Activated T-cell treated with anti-CD3 and anti-CD28 coated beads, Interleukin-2, amount 50 U/mL, for 24 hours (primary cell): ENCODE measurements at regions not wholly inside any gene's neighbourhood (a gene's known extent, or its start where the extent isn't known, plus 50 kb on each side); places are given as distances from the start of the nearest gene placed in this dataset.
"Not testable (repeated sequence)": the region's sequence is repeated elsewhere in the genome, so short reads cannot be mapped to it uniquely, and the experiment has no call there.

Source experiments
- DNase-seq: peaks from one replicate; pipeline ENCODE4 v3.0.0-alpha.2; 2020
- H3K27ac Mint-ChIP-seq: 2 replicates; pipeline ENCODE4 v1.8.0; 2020; ENCODE audit warnings: mild to moderate bottlenecking, mixed read lengths
- H3K27me3 Mint-ChIP-seq: 2 replicates; pipeline ENCODE4 v1.8.0; 2020; ENCODE audit warnings: mixed read lengths
- H3K36me3 Mint-ChIP-seq: 2 replicates; pipeline ENCODE4 v1.8.0; 2020; ENCODE audit warnings: low read depth, mixed read lengths
- H3K4me1 Mint-ChIP-seq: 2 replicates; pipeline ENCODE4 v1.8.0; 2020; ENCODE audit warnings: low read depth, mixed read lengths
- H3K4me3 Mint-ChIP-seq: 2 replicates; pipeline ENCODE4 v1.8.0; 2020; ENCODE audit warnings: mild to moderate bottlenecking, moderate library complexity, mixed read lengths
- H3K9me3 Mint-ChIP-seq: 2 replicates; pipeline ENCODE4 v1.8.0; 2020; ENCODE audit warnings: mixed read lengths

DNA sequence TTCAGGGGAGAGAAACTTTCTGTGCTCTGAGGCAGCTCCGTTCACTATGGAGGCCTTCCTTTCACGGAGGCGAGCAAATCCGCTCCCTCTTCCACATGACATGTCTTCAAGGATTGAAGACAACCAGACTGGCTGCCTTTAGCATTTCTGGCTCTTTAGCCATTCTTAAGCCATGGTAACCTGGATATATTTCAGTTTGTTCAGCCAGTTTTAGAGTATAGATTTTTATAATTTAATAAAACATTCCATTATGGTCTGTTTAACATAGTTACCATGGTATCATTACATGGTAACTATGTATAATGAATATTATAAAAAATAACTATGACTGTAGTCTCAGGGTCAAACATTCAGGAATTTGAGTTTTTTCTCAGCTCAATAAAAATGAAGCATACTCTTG, 54.2 kb upstream of the NFIA start:
- H3K36me3 Mint-ChIP-seq = no peaks in the 10 kb centered on the region
- H3K9me3 Mint-ChIP-seq = no peaks in the 10 kb centered on the region
- H3K27ac Mint-ChIP-seq = no peak overlapping the region
- DNase-seq = no peak
- H3K4me1 Mint-ChIP-seq = no peaks in the 10 kb centered on the region
- no peak overlapping the region for H3K4me3 Mint-ChIP-seq
- no peaks in the 10 kb centered on the region for H3K27me3 Mint-ChIP-seq

DNA sequence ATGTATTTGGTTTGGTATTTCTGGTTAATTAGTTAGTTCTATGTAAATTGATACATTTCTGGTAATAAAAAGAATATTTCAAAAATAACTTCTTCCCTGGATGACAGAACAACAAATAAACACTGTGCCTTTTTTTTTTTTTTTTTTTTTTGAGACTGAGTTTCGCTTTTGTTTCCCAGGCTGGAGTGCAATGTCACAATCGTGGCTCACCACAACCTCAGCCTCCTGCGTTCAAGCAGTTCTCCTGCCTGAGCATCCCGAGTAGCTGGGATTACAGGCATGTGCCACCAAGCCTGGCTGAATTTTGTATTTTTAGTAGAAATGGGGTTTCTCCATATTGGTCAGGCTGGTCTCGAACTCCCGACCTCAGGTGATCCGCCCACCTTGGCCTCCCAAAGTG, 64.3 kb upstream of the NFIA start:
- not testable (repeated sequence) for H3K27ac Mint-ChIP-seq, H3K36me3 Mint-ChIP-seq, DNase-seq, H3K4me1 Mint-ChIP-seq, H3K9me3 Mint-ChIP-seq, H3K4me3 Mint-ChIP-seq
- H3K27me3 Mint-ChIP-seq = peaks cover 20% of the 10 kb centered on the region

DNA sequence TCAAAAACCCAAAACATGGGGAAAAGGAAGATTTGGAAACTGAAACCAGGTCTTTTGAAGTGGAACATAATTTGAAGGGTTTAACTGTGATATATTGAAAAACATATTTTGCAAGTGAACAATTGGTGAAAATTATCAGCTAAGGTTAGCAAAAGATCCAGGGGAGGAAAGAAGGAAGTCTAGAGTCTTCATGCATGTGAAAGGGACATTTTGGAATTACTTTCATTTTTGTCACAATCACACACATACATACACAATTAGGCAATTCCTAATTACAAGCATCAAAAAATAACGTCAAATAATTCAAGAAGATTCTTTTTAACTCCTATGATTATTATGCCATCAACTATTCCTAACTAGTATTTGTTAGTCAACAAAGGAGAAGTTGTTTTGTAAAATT, 64.7 kb upstream of the NFIA start:
- DNase-seq = no peak
- Mint-ChIP-seq H3K4me3 (no peak overlapping the region), H3K27me3 (peaks cover 20% of the 10 kb centered on the region), H3K27ac (no peak overlapping the region), H3K36me3 (no peaks in the 10 kb centered on the region), H3K4me1 (peaks cover 2% of the 10 kb centered on the region), H3K9me3 (no peaks in the 10 kb centered on the region)

DNA sequence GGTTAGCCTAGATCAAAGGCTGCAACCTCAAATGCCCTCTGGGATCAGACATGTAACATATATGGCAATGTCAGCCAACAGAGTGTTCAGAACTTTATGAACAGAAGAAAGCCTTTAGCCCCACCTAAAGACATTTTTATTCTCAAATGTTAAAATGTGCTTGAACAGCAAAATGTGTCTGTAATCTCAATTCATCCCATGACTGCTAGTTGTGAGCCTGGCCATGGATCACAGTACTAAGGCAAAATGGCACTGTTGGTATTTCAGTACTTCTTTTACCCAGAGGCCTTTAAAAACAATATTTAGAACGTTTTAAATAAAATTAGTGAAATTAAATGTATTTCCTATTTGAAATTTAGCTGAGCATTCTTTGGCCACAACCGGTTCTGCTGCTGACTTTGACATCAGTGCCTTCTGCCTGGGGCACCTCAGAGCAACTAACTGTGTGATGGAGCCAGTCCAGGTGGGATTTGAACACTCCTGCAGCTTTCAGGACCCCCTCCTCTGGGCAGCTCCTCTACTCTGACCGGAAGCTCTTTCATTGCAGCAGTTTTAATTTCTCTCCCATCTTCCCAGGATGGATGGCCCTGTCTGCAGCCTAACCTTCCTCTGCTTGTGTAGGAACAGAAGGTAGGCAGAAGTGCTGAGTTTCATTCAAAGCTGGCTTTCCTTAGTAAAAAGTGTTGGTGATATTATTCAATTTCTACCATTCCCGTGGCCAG, 68.3 kb upstream of the NFIA start:
- H3K27me3 Mint-ChIP-seq = peaks cover 25% of the 10 kb centered on the region
- DNase-seq = no peak
- no peak overlapping the region for H3K27ac Mint-ChIP-seq
- no peaks in the 10 kb centered on the region for H3K9me3 Mint-ChIP-seq
- H3K4me1 Mint-ChIP-seq = peaks cover 2% of the 10 kb centered on the region
- no peaks in the 10 kb centered on the region for H3K36me3 Mint-ChIP-seq
- no peak overlapping the region for H3K4me3 Mint-ChIP-seq

DNA sequence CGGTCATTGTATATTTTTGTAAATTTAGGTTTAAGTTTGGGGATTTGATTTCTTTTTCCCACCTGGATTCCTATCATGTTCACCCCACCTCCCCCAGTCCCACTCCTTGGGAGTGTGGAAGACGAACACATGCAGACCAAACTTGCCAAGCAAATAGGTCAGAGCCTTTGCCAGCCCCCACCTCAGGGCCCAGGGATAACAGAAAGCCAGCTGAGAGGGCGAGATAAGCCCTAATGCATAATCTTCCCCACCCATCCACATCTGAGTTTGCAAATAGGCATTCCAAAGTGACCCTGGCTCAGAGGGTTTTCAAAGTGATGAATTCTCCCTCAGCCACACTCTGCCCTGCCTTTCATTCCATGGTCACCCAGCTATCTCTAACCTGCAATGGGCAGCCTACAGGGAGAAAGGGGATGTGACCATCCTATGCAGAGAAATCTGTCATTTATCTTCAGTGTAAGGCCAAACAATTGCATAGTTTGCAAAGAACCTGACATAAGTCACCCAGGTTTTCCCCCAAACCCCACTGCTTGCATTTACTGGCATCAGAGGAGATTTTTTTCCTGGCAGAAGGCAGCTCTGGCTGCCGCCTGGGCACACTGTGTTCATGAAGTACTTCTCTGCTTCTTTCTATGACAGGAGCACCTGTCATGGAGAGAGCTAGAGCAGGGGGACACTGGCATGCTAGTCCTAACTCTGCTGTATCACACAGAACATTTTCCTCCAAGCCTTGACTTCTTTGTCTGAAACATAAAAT, 69.0 kb upstream of the NFIA start:
- H3K9me3 Mint-ChIP-seq = no peaks in the 10 kb centered on the region
- H3K4me1 Mint-ChIP-seq = peaks cover 2% of the 10 kb centered on the region
- H3K27me3 Mint-ChIP-seq = peaks cover 25% of the 10 kb centered on the region
- no peak overlapping the region for H3K27ac Mint-ChIP-seq
- H3K4me3 Mint-ChIP-seq = no peak overlapping the region
- no peaks in the 10 kb centered on the region for H3K36me3 Mint-ChIP-seq
- no peak for DNase-seq

DNA sequence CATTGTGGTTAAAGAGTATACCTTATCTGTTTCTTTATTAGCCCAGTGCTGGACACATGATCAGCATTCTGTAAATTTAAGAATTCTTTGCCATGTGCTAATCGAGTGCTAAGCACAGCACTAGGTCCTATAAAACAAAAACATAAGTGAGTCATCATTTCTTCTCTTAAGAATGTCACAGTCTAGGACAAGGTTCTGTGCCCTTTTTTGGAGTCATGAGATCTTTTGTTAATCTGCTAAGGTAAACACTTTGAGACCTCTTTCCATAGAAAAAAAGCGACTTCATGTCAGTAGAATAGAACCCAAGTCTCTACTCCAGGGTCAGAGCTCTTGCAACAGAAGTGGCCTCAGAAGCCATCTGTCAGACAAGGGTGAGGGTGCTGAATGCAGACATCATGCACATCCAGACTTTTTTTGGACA, 70.0 kb upstream of the NFIA start:
- H3K4me1 Mint-ChIP-seq = no peaks in the 10 kb centered on the region
- no peak for DNase-seq
- H3K9me3 Mint-ChIP-seq = no peaks in the 10 kb centered on the region
- H3K4me3 Mint-ChIP-seq = no peak overlapping the region
- no peaks in the 10 kb centered on the region for H3K36me3 Mint-ChIP-seq
- no peak overlapping the region for H3K27ac Mint-ChIP-seq
- H3K27me3 Mint-ChIP-seq = peaks cover 22% of the 10 kb centered on the region

DNA sequence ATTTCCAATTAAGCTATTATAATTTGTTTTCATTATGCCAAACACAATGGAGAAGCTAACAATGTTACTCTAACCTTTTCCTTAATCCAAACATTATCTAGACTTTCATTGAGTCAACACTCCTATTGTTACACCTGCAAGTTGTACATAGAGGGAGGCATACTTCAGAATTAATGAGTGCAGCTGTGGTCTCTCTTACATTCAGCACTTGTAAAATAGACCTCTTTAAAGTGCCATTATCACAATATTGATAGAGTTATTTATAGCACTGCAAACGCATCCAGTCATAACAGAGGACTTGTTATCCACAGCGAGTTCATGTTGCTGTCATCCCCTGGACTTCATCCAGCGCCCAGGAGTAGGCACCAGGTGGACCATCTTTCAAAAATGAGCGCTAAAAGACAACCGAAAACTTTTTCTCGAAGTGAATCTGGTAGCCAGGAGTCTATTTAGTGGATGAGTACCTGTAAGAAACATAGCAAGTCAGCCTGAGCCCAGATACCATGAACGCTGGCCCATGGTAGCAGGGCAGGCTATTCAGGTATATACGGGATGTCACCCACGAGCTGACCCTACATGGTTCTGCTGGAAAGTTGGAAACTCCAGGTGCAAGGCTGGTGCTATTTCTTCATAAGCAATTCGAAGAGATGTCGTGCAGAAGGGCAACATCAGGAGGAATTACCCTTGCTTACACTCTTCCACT, 70.6 kb upstream of the NFIA start:
- no peak overlapping the region for H3K4me3 Mint-ChIP-seq
- no peaks in the 10 kb centered on the region for H3K36me3 Mint-ChIP-seq
- no peaks in the 10 kb centered on the region for H3K4me1 Mint-ChIP-seq
- no peak overlapping the region for H3K27ac Mint-ChIP-seq
- no peak for DNase-seq
- peaks cover 16% of the 10 kb centered on the region for H3K27me3 Mint-ChIP-seq
- no peaks in the 10 kb centered on the region for H3K9me3 Mint-ChIP-seq

DNA sequence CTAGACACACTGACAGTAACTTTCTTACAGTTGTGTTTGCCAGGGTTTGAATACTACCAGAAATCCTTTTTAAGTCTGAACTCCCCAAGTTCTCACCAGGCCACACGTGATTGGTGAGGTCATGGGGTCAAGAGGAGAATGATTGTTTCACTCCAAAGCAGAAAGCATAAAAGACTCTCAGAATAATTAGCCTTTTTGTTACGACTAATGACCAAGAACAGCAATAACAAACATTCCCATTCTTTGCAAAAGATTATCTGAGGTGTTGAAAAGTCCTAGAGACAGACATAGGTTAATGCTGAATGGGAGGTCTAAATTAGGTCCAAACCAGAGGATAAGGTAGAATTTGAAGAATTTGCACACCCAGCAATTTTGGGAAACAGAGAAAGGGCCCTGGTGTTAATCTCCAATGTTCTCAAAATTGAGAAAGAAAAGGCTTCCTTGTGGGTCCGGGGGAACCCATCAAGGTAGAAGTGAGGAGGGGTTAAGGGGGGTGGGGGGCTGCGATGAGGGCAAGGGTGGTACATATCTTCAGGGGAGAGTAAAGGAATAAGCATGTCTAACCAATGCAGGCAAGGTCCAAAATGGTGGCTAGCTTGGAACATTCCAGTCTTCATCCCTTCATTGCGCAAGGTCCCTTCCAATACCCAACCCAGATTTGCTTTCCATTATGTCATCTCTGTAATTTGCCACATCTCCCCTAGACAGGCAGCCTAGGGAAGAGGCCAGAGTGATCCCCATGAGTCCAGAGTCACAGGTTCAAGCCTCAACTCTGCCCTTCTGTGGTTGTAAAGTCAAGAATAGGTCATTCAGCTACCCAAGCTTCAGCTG, 74.6 kb upstream of the NFIA start:
- H3K27me3 Mint-ChIP-seq = peaks cover 9% of the 10 kb centered on the region
- no peak for DNase-seq
- no peaks in the 10 kb centered on the region for H3K9me3 Mint-ChIP-seq
- no peak overlapping the region for H3K27ac Mint-ChIP-seq
- H3K4me3 Mint-ChIP-seq = no peak overlapping the region
- H3K36me3 Mint-ChIP-seq = no peaks in the 10 kb centered on the region
- no peaks in the 10 kb centered on the region for H3K4me1 Mint-ChIP-seq

DNA sequence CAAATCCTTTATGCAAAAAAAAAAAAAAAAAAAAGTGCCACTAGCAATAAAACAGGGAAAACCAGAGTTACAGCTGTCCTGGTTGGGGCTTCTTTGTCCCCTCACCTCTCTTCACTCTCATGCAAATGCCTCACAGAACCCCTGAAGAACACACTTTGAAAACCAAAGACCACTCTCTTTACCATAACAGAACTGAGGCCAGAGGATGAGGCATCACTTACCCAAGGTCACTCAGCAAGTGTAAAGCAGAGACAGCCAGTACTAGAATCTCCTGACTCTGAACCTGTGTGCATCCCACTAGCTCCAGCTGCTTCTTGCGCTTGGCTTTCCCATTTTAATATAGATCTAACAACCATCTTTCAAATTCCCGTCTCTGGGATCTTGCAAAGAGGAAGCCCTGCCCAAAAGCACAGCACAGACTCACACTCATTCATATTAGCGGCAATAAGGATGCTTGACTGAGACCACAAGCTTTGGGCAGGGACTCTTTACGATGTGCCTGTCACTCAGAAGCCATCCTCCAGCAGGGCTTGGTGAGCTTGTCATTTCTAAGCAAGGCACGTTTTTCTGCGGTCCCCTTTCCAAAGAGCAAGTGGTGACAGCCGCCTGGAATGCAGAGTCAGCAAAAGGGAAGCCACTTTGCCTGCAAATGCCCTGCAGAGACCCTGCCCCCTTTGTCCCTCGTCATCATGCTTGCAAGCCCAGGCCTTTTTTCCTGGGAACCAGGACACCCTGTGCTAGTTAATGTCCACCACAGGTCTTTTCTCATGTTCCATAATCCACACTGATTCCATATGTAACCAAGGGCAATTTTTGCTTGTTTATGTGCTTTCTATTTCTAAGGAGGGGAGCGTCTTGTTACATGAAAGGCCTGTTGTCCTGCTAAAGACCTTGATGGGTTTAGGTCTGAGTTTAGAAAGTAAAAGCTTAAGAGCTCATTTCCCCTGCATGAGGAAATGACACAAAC, 76.5 kb upstream of the NFIA start:
- Mint-ChIP-seq H3K4me1 (no peaks in the 10 kb centered on the region), H3K9me3 (no peaks in the 10 kb centered on the region), H3K27ac (no peak overlapping the region), H3K27me3 (peaks cover 4% of the 10 kb centered on the region), H3K36me3 (no peaks in the 10 kb centered on the region), H3K4me3 (no peak overlapping the region)
- DNase-seq = no peak

DNA sequence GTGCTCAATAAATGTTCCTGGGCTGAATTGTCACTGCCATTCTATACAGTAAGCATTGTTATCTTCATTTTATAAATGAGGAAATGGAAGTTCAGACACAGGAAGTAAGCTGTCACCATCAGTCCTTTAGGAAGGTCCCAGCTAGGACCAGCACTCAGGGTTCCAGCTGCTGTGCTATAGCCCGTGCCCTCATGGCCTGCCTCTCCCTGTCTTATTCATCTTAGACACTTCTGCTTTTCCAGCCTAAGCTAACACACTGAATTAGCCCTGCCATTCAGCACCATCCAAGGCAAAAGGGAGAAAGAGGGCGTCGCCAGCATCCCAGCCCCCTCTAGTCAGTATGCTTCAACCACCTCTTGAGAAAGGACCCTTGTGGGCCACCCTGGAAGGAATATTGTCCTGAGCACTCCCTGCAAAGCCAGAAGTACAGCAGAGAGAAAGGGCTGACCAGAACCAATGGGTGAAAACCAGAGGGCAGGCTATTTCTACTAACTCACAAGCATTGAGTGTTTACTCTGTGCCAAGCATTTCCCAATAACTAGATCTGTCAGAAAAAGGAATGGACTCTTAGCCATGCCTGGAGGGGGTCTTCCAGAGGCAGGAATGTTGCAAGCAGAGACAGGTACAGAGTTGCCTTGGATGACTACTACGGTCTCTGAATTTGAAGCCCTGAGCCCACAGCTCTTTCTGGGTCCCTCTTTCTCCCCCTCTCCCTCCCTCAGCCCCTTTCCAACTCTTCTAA, 77.9 kb upstream of the NFIA start:
- Mint-ChIP-seq H3K27ac (no peak overlapping the region), H3K4me3 (no peak overlapping the region), H3K27me3 (no peaks in the 10 kb centered on the region), H3K9me3 (no peaks in the 10 kb centered on the region), H3K36me3 (no peaks in the 10 kb centered on the region), H3K4me1 (no peaks in the 10 kb centered on the region)
- no peak for DNase-seq

DNA sequence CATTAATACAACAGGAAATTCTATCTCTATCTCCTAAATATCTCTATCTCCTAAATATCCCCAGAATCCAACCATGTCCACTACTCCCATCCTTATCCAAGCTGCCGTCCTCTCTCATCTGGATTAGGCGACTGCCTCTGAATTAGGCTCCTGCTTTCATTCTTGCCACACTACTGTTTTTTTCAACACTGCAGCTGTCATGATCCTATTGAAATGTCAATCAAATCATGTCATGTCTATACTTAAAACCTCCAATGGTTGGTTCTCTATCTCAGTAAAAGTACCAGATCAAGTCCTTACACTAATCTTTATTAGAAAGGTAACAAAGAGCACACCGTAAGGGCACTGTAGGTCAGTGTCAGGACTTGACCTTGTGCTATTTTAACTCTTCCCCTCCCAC, 82.0 kb upstream of the NFIA start:
- no peak overlapping the region for H3K27ac Mint-ChIP-seq
- DNase-seq = no peak
- H3K9me3 Mint-ChIP-seq = no peaks in the 10 kb centered on the region
- no peak overlapping the region for H3K4me3 Mint-ChIP-seq
- H3K4me1 Mint-ChIP-seq = no peaks in the 10 kb centered on the region
- H3K36me3 Mint-ChIP-seq = no peaks in the 10 kb centered on the region
- H3K27me3 Mint-ChIP-seq = no peaks in the 10 kb centered on the region

DNA sequence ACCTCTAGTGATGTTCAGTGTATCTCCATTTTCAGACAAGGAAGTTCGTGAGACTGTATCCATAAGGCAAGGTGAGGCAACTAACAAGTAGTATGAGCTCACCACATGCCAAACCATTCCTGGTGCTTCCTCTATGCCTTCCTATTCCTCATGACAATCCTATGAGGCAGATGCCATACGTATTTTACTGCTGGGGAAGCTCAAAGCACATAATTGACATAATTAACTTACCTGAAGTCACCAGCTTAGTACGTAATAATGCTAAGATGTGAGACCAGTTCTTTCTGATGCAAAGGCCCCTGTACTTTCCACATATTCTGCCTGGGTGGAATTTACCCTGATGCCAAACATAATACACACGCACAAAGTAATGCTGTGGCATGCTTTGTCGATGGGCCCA, 83.6 kb upstream of the NFIA start:
- H3K27me3 Mint-ChIP-seq = peaks cover under 1% of the 10 kb centered on the region
- no peak for DNase-seq
- no peak overlapping the region for H3K27ac Mint-ChIP-seq
- H3K4me1 Mint-ChIP-seq = no peaks in the 10 kb centered on the region
- H3K36me3 Mint-ChIP-seq = no peaks in the 10 kb centered on the region
- H3K4me3 Mint-ChIP-seq = no peak overlapping the region
- no peaks in the 10 kb centered on the region for H3K9me3 Mint-ChIP-seq

DNA sequence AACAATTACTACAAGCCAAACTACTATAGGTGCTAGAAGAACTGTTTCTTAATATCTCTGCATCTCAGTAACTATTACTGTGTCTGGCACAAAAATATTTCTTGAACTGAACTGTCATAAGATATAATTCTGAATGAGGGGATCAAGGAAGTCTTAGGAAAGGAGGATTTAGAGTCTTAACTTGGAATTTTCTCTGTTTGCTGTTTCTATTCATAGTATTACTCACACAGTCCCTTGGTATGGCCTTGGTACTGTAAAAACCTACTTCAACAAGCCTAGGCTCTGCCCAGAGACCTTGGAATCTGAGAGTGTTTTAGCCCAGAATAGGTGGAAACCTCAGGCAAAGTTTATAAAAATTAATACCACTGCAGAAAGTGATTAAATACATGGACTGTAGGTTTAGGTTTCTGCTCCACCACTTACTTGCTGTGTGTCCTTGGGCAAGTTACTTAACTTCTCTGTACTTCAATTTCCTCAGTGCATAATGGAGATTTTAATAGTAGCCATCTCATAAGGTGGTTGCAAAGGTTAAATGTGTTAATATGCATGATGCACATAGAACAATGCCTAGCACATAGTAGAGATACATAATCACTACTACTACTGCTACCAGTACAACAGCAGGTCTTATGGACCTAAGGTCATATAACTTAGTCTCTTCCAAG, 87.4 kb upstream of the NFIA start:
- no peak overlapping the region for H3K27ac Mint-ChIP-seq
- H3K36me3 Mint-ChIP-seq = no peaks in the 10 kb centered on the region
- H3K9me3 Mint-ChIP-seq = no peaks in the 10 kb centered on the region
- peaks cover 3% of the 10 kb centered on the region for H3K27me3 Mint-ChIP-seq
- H3K4me3 Mint-ChIP-seq = no peak overlapping the region
- no peak for DNase-seq
- H3K4me1 Mint-ChIP-seq = no peaks in the 10 kb centered on the region
